HEK293 (cell line): ENCODE measurements at regions not wholly inside any gene's neighbourhood (a gene's known extent, or its start where the extent isn't known, plus 50 kb on each side); places are given as distances from the start of the nearest gene placed in this dataset.
"Not testable (repeated sequence)": the region's sequence is repeated elsewhere in the genome, so short reads cannot be mapped to it uniquely, and the experiment has no call there.

Experiments used
- CTCF ChIA-PET: fragments of 350-600 bp; formaldehyde crosslinking; extraction: SDS; loops from one replicate; lab custom pipeline; 2021; ENCODE audit warnings: antibody characterized with exemption; lab: Yijun Ruan, JAX
- POLR2A ChIA-PET: fragments of 300-600 bp; formaldehyde crosslinking; extraction: SDS; loops from one replicate; lab custom pipeline; 2020; ENCODE audit warnings: antibody characterized with exemption, inconsistent platforms; lab: Yijun Ruan, JAX
- H3K27ac ChIP-seq: fragments of 200-500 bp; sonication (Bioruptor generic); 2 replicates; pipeline ENCODE4 v1.5.1; 2014; ENCODE audit warnings: low read depth, low read length, control low read depth, inconsistent platforms; ENCODE audit errors: extremely low read depth
- H3K36me3 ChIP-seq, 2 experiments: fragments of 200-500 bp in 1 of 2; sonication (Bioruptor generic) in 1 of 2; 1 replicate in 1 of 2; 2 replicates in 1 of 2; pipeline ENCODE4 v1.5.1; 2014 to 2017; ENCODE audit warnings: inconsistent platforms in 2 of 2, low read length in 2 of 2; ENCODE audit not compliant: control insufficient read depth in 2 of 2, insufficient read depth in 1 of 2
- H3K4me1 ChIP-seq: fragments of 200-500 bp; sonication (Bioruptor generic); 2 replicates; pipeline ENCODE4 v1.5.1; 2014; ENCODE audit warnings: mild to moderate bottlenecking, low read length, inconsistent platforms; ENCODE audit not compliant: control insufficient read depth, insufficient read depth
- H3K4me3 ChIP-seq: 2 replicates; pipeline ENCODE4 v1.5.1; 2011; ENCODE audit warnings: low read depth, mild to moderate bottlenecking, control low read depth, low read length, moderate library complexity
- H3K9me3 ChIP-seq: fragments of 200-500 bp; sonication (Bioruptor generic); 2 replicates; pipeline ENCODE4 v1.5.1; 2014; ENCODE audit warnings: low read depth, low read length, inconsistent platforms; ENCODE audit not compliant: control insufficient read depth, insufficient read depth
- BCL11B ChIP-seq: fragments of 450-650 bp; formaldehyde crosslinking; IDR thresholded peaks from 2 replicates; pipeline ENCODE4 v1.5.1; 2016; ENCODE audit warnings: low read depth, missing biosample characterization, missing genetic modification characterization
- GLIS2 ChIP-seq: fragments of 450-650 bp; formaldehyde crosslinking; IDR thresholded peaks from 2 replicates; pipeline ENCODE4 v1.5.1; 2016; ENCODE audit warnings: missing biosample characterization, missing genetic modification characterization
- KLF1 ChIP-seq: fragments of 450-650 bp; formaldehyde crosslinking; IDR thresholded peaks from 2 replicates; pipeline ENCODE4 v1.5.1; 2016; ENCODE audit warnings: missing biosample characterization, missing genetic modification characterization
- KLF9 ChIP-seq: fragments of 450-650 bp; formaldehyde crosslinking; IDR thresholded peaks from 2 replicates; pipeline ENCODE4 v1.5.1; 2016; ENCODE audit warnings: missing biosample characterization, missing genetic modification characterization, low read depth
- MYNN ChIP-seq: fragments of 450-650 bp; formaldehyde crosslinking; IDR thresholded peaks from 2 replicates; pipeline ENCODE4 v1.5.1; 2016; ENCODE audit warnings: missing biosample characterization, missing genetic modification characterization, borderline replicate concordance
- OVOL3 ChIP-seq: fragments of 450-650 bp; formaldehyde crosslinking; IDR thresholded peaks from 2 replicates; pipeline ENCODE4 v1.5.1; 2016; ENCODE audit warnings: missing biosample characterization, missing genetic modification characterization
- SETDB1 ChIP-seq: IDR thresholded peaks from one replicate; pipeline ENCODE4 v1.6.1; 2017; ENCODE audit warnings: mild to moderate bottlenecking, low read length, moderate library complexity, mixed read lengths; ENCODE audit not compliant: insufficient read length
- SP3 ChIP-seq: fragments of 450-650 bp; formaldehyde crosslinking; IDR thresholded peaks from 2 replicates; pipeline ENCODE4 v1.5.1; 2016; ENCODE audit warnings: missing biosample characterization, missing genetic modification characterization
- TRIM28 ChIP-seq: IDR thresholded peaks from 2 replicates; pipeline ENCODE4 v1.6.1; 2011; ENCODE audit warnings: low read length, control low read depth, borderline replicate concordance
- ZNF112 ChIP-seq: fragments of 450-650 bp; formaldehyde crosslinking; IDR thresholded peaks from 2 replicates; pipeline ENCODE4 v1.5.0; 2017; ENCODE audit warnings: missing biosample characterization, missing genetic modification characterization
- ZNF354C ChIP-seq: fragments of 450-650 bp; formaldehyde crosslinking; IDR thresholded peaks from 2 replicates; pipeline ENCODE4 v1.5.1; 2016; ENCODE audit warnings: missing biosample characterization, missing genetic modification characterization, low read depth, borderline replicate concordance
- ZNF404 ChIP-seq: fragments of 450-650 bp; formaldehyde crosslinking; IDR thresholded peaks from 2 replicates; pipeline ENCODE4 v1.5.1; 2017; ENCODE audit warnings: missing biosample characterization, missing genetic modification characterization
- ZNF529 ChIP-seq: fragments of 450-650 bp; formaldehyde crosslinking; IDR thresholded peaks from 2 replicates; pipeline ENCODE4 v1.5.1; 2017; ENCODE audit warnings: missing genetic modification characterization, missing biosample characterization; ENCODE audit not compliant: insufficient replicate concordance
- ZNF548 ChIP-seq: fragments of 450-650 bp; formaldehyde crosslinking; IDR thresholded peaks from 2 replicates; pipeline ENCODE4 v1.5.1; 2016; ENCODE audit warnings: missing biosample characterization, missing genetic modification characterization
- ZNF621 ChIP-seq: fragments of 450-650 bp; formaldehyde crosslinking; IDR thresholded peaks from 2 replicates; pipeline ENCODE4 v1.5.1; 2017; ENCODE audit warnings: missing biosample characterization, missing genetic modification characterization
- ZNF843 ChIP-seq: fragments of 450-650 bp; formaldehyde crosslinking; IDR thresholded peaks from 2 replicates; pipeline ENCODE4 v1.5.1; 2016; ENCODE audit warnings: missing biosample characterization, missing genetic modification characterization
- ZSCAN16 ChIP-seq: fragments of 450-650 bp; formaldehyde crosslinking; IDR thresholded peaks from 2 replicates; pipeline ENCODE4 v1.5.1; 2016; ENCODE audit warnings: missing biosample characterization, missing genetic modification characterization
- TF ChIP-seq, protein P1 (sequence below): fragments of 450-650 bp; formaldehyde crosslinking; IDR thresholded peaks from 2 replicates; pipeline ENCODE4 v1.5.1; 2016; ENCODE audit warnings: missing biosample characterization, missing genetic modification characterization
- TF ChIP-seq, protein P2 (sequence below): fragments of 450-650 bp; formaldehyde crosslinking; IDR thresholded peaks from 2 replicates; pipeline ENCODE4 v1.5.1; 2017; ENCODE audit warnings: missing biosample characterization, missing genetic modification characterization
- TF ChIP-seq, protein P3 (sequence below): fragments of 450-650 bp; formaldehyde crosslinking; IDR thresholded peaks from 2 replicates; pipeline ENCODE4 v1.5.1; 2017; ENCODE audit warnings: missing biosample characterization, missing genetic modification characterization
- TF ChIP-seq, protein P4 (sequence below): fragments of 450-650 bp; formaldehyde crosslinking; IDR thresholded peaks from 2 replicates; pipeline ENCODE4; 2016; ENCODE audit warnings: missing biosample characterization, missing genetic modification characterization
- TF ChIP-seq, protein P5 (sequence below): fragments of 450-650 bp; formaldehyde crosslinking; IDR thresholded peaks from 2 replicates; pipeline ENCODE4 v1.5.1; 2016; ENCODE audit warnings: missing biosample characterization, missing genetic modification characterization

DNA sequence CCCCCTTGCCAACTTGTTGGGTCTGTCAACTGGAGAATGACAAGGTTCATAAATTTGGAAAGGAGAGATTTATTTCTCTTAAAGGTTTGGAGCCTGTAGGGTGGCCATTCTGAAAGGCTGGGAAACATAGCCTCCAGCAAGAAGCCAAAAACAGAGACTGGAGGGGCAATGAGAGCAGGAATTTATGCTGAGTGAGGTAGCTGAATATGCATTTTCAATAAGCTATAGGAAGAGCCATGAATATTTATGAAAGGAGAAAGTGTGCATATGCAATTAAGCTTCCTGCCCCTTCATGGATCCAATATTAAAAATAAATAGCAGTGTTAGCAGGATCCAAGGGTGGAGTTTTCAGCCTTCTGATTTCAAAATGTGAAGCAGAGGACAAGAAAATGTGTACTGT lies 306.1 kb upstream of the LRRC3B start (continued):
- TF ChIP-seq, protein P1, sequence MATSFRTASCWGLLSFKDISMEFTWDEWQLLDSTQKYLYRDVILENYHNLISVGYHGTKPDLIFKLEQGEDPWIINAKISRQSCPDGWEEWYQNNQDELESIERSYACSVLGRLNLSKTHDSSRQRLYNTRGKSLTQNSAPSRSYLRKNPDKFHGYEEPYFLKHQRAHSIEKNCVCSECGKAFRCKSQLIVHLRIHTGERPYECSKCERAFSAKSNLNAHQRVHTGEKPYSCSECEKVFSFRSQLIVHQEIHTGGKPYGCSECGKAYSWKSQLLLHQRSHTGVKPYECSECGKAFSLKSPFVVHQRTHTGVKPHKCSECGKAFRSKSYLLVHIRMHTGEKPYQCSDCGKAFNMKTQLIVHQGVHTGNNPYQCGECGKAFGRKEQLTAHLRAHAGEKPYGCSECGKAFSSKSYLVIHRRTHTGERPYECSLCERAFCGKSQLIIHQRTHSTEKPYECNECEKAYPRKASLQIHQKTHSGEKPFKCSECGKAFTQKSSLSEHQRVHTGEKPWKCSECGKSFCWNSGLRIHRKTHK (tag by site-specific recombination), result no peak
- TF ChIP-seq ZNF621 (tag by site-specific recombination), result no peak

DNA sequence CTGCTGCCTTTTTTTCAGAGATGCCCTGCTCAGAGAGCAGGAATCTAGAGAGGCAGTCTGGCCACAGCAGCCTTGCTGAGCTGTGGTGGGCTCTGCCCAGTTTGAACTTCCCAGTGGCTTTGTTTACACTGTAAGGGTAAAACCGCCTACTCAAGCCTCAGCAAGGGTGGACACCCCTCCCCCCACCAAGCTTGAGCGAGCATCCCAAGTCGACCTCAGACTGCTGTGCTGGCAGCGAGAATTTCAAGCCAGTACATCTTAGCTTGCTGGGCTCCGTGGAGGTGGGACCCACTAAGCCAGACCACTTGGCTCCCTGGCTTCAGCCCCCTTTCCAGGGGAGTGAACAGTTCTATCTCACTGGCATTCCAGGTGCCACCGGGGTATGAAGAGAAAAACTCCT lies 298.8 kb upstream of the LRRC3B start:
- H3K4me3 ChIP-seq, H3K36me3 ChIP-seq, H3K4me1 ChIP-seq, H3K27ac ChIP-seq, POLR2A ChIA-PET, CTCF ChIA-PET, H3K9me3 ChIP-seq: not testable (repeated sequence)

DNA sequence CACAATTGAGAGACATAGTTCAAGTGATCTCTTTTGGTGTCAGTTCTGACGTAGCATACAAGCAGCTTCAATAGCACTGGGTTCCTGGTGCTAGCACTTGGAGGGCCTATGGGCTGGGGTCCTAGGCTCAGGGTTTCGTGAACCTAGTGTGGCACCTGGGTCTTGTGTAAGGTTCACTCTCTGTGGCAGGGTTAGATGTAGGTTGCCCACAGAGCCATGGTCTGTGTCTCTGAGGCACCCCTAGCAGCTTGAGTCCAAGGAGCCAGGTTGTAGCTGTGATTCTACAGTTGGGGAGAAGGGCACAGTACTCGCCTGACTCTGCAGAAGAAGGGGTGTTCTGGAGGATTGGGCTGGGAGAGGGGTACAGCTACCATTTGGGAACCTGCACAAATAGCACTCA lies 282.6 kb upstream of the LRRC3B start:
- Histone ChIP-seq H3K27ac (no peak overlapping the region), H3K36me3 (no peaks in the 10 kb centered on the region), H3K4me3 (no peak overlapping the region), H3K4me1 (no peaks in the 10 kb centered on the region), H3K9me3 (no peaks in the 10 kb centered on the region)
- ChIA-PET POLR2A (no interaction called here), CTCF (no interaction called here)
- TF ChIP-seq SETDB1, result no peak

DNA sequence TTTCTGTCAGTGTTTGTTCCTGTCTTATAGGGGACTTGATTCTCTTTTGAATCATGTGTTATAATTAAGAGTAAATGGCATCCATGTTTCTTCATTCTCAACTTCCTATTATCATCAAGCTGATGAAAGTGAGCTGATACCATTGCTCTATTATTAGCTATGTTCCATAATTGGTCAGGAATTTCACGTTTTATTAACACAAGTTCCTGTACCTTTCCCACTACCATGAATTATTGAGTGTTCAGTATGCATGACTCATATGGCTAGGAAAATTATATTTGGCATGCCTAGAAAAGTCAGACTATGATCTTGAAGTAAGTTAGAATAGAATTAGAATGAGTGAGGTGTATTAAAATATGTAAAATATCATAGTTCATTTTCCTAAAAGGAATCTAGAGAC lies 278.9 kb upstream of the LRRC3B start:
- CTCF ChIA-PET, result no interaction called here
- TF ChIP-seq ZNF529 (no peak), ZNF843 (no peak), ZNF112 (tag by site-specific recombination) (no peak), OVOL3 (tag by site-specific recombination) (no peak), ZNF354C (tag by site-specific recombination) (no peak), KLF9 (tag by site-specific recombination) (no peak), SP3 (tag by site-specific recombination) (no peak), TRIM28 (no peak), MYNN (tag by site-specific recombination) (no peak), ZNF548 (tag by site-specific recombination) (no peak), ZSCAN16 (tag by site-specific recombination) (no peak), GLIS2 (tag by site-specific recombination) (no peak), ZNF404 (tag by site-specific recombination) (no peak), BCL11B (tag by site-specific recombination) (no peak), KLF1 (no peak)
- TF ChIP-seq, protein P2, sequence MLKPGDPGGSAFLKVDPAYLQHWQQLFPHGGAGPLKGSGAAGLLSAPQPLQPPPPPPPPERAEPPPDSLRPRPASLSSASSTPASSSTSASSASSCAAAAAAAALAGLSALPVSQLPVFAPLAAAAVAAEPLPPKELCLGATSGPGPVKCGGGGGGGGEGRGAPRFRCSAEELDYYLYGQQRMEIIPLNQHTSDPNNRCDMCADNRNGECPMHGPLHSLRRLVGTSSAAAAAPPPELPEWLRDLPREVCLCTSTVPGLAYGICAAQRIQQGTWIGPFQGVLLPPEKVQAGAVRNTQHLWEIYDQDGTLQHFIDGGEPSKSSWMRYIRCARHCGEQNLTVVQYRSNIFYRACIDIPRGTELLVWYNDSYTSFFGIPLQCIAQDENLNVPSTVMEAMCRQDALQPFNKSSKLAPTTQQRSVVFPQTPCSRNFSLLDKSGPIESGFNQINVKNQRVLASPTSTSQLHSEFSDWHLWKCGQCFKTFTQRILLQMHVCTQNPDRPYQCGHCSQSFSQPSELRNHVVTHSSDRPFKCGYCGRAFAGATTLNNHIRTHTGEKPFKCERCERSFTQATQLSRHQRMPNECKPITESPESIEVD (tag by site-specific recombination), result no peak
- TF ChIP-seq, protein P3, sequence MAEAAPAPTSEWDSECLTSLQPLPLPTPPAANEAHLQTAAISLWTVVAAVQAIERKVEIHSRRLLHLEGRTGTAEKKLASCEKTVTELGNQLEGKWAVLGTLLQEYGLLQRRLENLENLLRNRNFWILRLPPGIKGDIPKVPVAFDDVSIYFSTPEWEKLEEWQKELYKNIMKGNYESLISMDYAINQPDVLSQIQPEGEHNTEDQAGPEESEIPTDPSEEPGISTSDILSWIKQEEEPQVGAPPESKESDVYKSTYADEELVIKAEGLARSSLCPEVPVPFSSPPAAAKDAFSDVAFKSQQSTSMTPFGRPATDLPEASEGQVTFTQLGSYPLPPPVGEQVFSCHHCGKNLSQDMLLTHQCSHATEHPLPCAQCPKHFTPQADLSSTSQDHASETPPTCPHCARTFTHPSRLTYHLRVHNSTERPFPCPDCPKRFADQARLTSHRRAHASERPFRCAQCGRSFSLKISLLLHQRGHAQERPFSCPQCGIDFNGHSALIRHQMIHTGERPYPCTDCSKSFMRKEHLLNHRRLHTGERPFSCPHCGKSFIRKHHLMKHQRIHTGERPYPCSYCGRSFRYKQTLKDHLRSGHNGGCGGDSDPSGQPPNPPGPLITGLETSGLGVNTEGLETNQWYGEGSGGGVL (tag by site-specific recombination), result no peak
- TF ChIP-seq, protein P4, sequence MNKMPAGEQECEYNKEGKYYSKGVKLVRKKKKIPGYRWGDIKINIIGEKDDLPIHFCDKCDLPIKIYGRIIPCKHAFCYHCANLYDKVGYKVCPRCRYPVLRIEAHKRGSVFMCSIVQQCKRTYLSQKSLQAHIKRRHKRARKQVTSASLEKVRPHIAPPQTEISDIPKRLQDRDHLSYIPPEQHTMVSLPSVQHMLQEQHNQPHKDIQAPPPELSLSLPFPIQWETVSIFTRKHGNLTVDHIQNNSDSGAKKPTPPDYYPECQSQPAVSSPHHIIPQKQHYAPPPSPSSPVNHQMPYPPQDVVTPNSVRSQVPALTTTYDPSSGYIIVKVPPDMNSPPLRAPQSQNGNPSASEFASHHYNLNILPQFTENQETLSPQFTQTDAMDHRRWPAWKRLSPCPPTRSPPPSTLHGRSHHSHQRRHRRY (tag by site-specific recombination), result no peak
- TF ChIP-seq, protein P5, sequence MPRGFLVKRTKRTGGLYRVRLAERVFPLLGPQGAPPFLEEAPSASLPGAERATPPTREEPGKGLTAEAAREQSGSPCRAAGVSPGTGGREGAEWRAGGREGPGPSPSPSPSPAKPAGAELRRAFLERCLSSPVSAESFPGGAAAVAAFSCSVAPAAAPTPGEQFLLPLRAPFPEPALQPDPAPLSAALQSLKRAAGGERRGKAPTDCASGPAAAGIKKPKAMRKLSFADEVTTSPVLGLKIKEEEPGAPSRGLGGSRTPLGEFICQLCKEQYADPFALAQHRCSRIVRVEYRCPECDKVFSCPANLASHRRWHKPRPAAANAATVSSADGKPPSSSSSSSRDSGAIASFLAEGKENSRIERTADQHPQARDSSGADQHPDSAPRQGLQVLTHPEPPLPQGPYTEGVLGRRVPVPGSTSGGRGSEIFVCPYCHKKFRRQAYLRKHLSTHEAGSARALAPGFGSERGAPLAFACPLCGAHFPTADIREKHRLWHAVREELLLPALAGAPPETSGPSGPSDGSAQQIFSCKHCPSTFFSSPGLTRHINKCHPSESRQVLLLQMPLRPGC (tag by site-specific recombination), result no peak
- TF ChIP-seq, all 188 proteins: peak for 0
- no peaks in the 10 kb centered on the region for H3K36me3 ChIP-seq
- H3K27ac ChIP-seq, result no peak overlapping the region
- POLR2A ChIA-PET, result no interaction called here
- no peak overlapping the region for H3K4me3 ChIP-seq
- no peaks in the 10 kb centered on the region for H3K4me1 ChIP-seq
- H3K9me3 ChIP-seq, result no peaks in the 10 kb centered on the region
